Loucy (cell line): ENCODE measurements at regions not wholly inside any gene's neighbourhood (a gene's known extent, or its start where the extent isn't known, plus 50 kb on each side); places are given as distances from the start of the nearest gene placed in this dataset.

Experiments
- H2AFZ ChIP-seq: fragments of 200-600 bp; sonication (generic); 2 replicates; pipeline ENCODE4 v1.6.0; 2016; ENCODE audit warnings: antibody characterized with exemption, mild to moderate bottlenecking, low read length, moderate library complexity
- H3F3A ChIP-seq: fragments of 200-600 bp; 2 replicates; pipeline ENCODE4 v1.6.0; 2016; ENCODE audit warnings: antibody characterized with exemption, low read depth, mild to moderate bottlenecking
- H3K27me3 ChIP-seq: fragments of 200-600 bp; sonication (generic); 2 replicates; pipeline ENCODE4 v1.6.1; 2014; ENCODE audit warnings: low read length, mild to moderate bottlenecking; ENCODE audit not compliant: insufficient read depth, poor library complexity, severe bottlenecking
- H3K36me3 ChIP-seq: fragments of 200-600 bp; sonication (generic); 2 replicates; pipeline ENCODE4 v1.6.1; 2016; ENCODE audit warnings: low read length; ENCODE audit not compliant: insufficient read depth
- H3K4me1 ChIP-seq: fragments of 200-600 bp; sonication (generic); 2 replicates; pipeline ENCODE4 v1.5.1; 2014; ENCODE audit warnings: low read length, mild to moderate bottlenecking; ENCODE audit not compliant: insufficient read depth, poor library complexity, severe bottlenecking
- H3K4me2 ChIP-seq: fragments of 200-600 bp; sonication (generic); 2 replicates; pipeline ENCODE4 v1.6.0; 2014; ENCODE audit warnings: antibody characterized with exemption, low read length, low read depth, mild to moderate bottlenecking; ENCODE audit not compliant: poor library complexity, severe bottlenecking
- H3K4me3 ChIP-seq: fragments of 200-600 bp; sonication (generic); 2 replicates; pipeline ENCODE4 v1.5.1; 2014; ENCODE audit warnings: low read length, mild to moderate bottlenecking, mixed read lengths; ENCODE audit not compliant: poor library complexity, severe bottlenecking
- H3K79me2 ChIP-seq: fragments of 200-600 bp; sonication (generic); 2 replicates; pipeline ENCODE4 v1.6.1; 2014; ENCODE audit warnings: low read length; ENCODE audit not compliant: insufficient read depth
- H3K9ac ChIP-seq: fragments of 200-600 bp; sonication (generic); 2 replicates; pipeline ENCODE4 v1.6.0; 2014; ENCODE audit warnings: mild to moderate bottlenecking, low read depth, low read length, moderate library complexity; ENCODE audit not compliant: poor library complexity, severe bottlenecking
- H3K9me2 ChIP-seq: fragments of 200-600 bp; sonication (generic); replicated peaks from 2 replicates; pipeline ENCODE4 v1.6.1; 2016; ENCODE audit warnings: low read depth, low read length, mixed read lengths
- H3K9me3 ChIP-seq: fragments of 200-600 bp; sonication (generic); 2 replicates; pipeline ENCODE4 v1.6.1; 2014; ENCODE audit warnings: mild to moderate bottlenecking, antibody characterized with exemption, low read length, low read depth; ENCODE audit not compliant: insufficient read depth
- H4K20me1 ChIP-seq: fragments of 200-600 bp; sonication (generic); 2 replicates; pipeline ENCODE4 v1.6.0; 2014; ENCODE audit warnings: antibody characterized with exemption, low read length, mild to moderate bottlenecking; ENCODE audit not compliant: insufficient read depth, poor library complexity, severe bottlenecking
- EZH2phosphoT487 ChIP-seq: fragments of 200-600 bp; IDR thresholded peaks from 2 replicates; pipeline ENCODE4 v1.6.1; 2018; ENCODE audit warnings: antibody characterized with exemption, mild to moderate bottlenecking, moderate library complexity, borderline replicate concordance
- TF ChIP-seq, protein P1 (sequence below): fragments of 200-600 bp; sonication (generic); conservative IDR thresholded peaks from 2 replicates; pipeline ENCODE4 v1.5.1; 2014; ENCODE audit warnings: mild to moderate bottlenecking, antibody characterized with exemption, low read length

DNA sequence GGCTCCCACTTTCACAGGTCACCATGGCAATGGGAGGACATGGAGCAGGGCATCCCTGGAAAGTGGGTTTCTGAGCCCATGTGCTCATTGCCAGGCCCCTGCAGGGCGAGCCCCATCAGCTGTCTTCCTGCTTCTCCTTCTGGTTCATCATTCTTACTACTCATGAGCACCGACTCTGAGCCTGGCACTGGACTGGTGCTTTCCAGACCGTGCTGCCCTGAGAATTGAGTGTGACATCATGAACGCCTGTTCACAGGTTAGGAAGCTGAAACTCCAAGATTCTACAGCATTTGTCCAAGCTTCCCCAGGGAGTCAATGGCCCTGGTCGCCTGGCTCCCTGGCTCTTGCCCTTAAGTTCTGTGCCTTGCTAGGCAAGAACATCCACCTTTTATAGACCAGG, 210.4 kb upstream of the ZNF536 start:
- Histone ChIP-seq H4K20me1 (no peaks in the 10 kb centered on the region), H3K4me1 (no peaks in the 10 kb centered on the region), H3F3A (no peaks in the 10 kb centered on the region), H2AFZ (no peak overlapping the region), H3K9me3 (no peaks in the 10 kb centered on the region), H3K9ac (no peak overlapping the region), H3K27me3 (no peaks in the 10 kb centered on the region), H3K79me2 (no peaks in the 10 kb centered on the region), H3K4me2 (no peak overlapping the region), H3K36me3 (no peaks in the 10 kb centered on the region), H3K9me2 (no peaks in the 10 kb centered on the region), H3K4me3 (no peak overlapping the region)
- no peak for TF ChIP-seq EZH2phosphoT487
- TF ChIP-seq, protein P1, sequence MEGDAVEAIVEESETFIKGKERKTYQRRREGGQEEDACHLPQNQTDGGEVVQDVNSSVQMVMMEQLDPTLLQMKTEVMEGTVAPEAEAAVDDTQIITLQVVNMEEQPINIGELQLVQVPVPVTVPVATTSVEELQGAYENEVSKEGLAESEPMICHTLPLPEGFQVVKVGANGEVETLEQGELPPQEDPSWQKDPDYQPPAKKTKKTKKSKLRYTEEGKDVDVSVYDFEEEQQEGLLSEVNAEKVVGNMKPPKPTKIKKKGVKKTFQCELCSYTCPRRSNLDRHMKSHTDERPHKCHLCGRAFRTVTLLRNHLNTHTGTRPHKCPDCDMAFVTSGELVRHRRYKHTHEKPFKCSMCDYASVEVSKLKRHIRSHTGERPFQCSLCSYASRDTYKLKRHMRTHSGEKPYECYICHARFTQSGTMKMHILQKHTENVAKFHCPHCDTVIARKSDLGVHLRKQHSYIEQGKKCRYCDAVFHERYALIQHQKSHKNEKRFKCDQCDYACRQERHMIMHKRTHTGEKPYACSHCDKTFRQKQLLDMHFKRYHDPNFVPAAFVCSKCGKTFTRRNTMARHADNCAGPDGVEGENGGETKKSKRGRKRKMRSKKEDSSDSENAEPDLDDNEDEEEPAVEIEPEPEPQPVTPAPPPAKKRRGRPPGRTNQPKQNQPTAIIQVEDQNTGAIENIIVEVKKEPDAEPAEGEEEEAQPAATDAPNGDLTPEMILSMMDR, result no peak

DNA sequence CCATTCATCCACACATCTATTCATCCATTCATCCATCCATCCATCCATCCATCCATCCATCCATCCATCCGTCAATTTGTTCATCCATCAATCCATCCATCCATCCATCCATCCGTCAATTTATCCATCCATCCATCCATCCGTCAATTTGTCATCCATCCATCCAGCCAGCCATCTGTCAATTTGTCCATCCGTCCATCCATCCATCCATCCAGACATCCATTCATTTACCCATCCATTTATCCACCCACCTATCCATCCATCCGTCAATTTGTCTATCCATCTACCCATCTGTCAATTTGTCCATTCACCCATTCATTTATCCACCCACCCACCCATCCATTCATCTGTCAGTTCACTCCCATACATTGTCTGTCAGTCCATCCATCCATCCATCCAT, 209.5 kb upstream of the ZNF536 start:
- Histone ChIP-seq H3K9me3 (no peaks in the 10 kb centered on the region), H3K79me2 (no peaks in the 10 kb centered on the region), H3K4me3 (no peak overlapping the region), H2AFZ (no peak overlapping the region), H3F3A (no peaks in the 10 kb centered on the region), H4K20me1 (no peaks in the 10 kb centered on the region), H3K4me1 (no peaks in the 10 kb centered on the region), H3K9ac (no peak overlapping the region), H3K36me3 (no peaks in the 10 kb centered on the region), H3K4me2 (no peak overlapping the region), H3K27me3 (no peaks in the 10 kb centered on the region), H3K9me2 (no peaks in the 10 kb centered on the region)
- TF ChIP-seq, protein P1, result no peak
- no peak for TF ChIP-seq EZH2phosphoT487

DNA sequence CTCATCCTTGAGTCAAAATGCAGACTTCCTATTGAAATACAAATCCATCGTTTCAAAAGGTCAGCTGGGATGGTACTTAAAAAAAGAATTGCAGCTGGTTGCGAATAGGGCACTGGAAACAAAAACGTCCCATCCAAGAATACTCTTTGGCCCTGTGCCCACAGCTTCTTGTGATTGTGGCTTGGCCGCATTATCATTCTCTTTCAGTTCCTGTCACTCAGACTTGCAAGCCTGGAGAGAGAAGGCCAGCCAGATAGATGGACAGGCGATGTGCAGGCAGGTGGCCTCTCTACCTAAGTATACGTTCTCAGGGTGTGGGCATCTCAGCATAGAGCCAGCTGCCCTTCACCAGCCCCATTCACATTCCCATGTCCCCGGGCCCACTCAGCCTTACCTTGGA, 208.5 kb upstream of the ZNF536 start:
- no peaks in the 10 kb centered on the region for H3F3A ChIP-seq
- H3K36me3 ChIP-seq, result no peaks in the 10 kb centered on the region
- H2AFZ ChIP-seq, result no peak overlapping the region
- H3K4me2 ChIP-seq, result no peak overlapping the region
- no peaks in the 10 kb centered on the region for H3K27me3 ChIP-seq
- no peaks in the 10 kb centered on the region for H3K9me2 ChIP-seq
- H4K20me1 ChIP-seq, result no peaks in the 10 kb centered on the region
- no peak for TF ChIP-seq EZH2phosphoT487
- TF ChIP-seq, protein P1, result no peak
- no peaks in the 10 kb centered on the region for H3K79me2 ChIP-seq
- no peak overlapping the region for H3K9ac ChIP-seq
- H3K4me3 ChIP-seq, result no peak overlapping the region
- H3K9me3 ChIP-seq, result no peaks in the 10 kb centered on the region
- no peaks in the 10 kb centered on the region for H3K4me1 ChIP-seq
